CD4-positive, CD25-positive, alpha-beta regulatory T cell (primary cell): ENCODE measurements at regions not wholly inside any gene's neighbourhood (a gene's known extent, or its start where the extent isn't known, plus 50 kb on each side); places are given as distances from the start of the nearest gene placed in this dataset.

Experiments used
- ATAC-seq, 2 donors: fragments of 150-1000 bp; cut with Tn5 transposase; one replicate each; pipeline ENCODE4 v1.10.0; 2021; ENCODE audit warnings: low read depth in 2 of 2, moderate number of reproducible peaks in 2 of 2, moderate library complexity in 1 of 2
- DNase-seq, 3 donors: peaks; one replicate each; pipeline versions ENCODE4 v3.0.0 to v3.0.0-alpha.2; 2012 to 2022; ENCODE audit warnings: mixed read lengths in 1 of 3
- H3K27ac ChIP-seq: one replicate; pipeline ENCODE4 v1.7.0; 2013; ENCODE audit warnings: mild to moderate bottlenecking, low read length; ENCODE audit not compliant: insufficient read depth, poor library complexity, severe bottlenecking
- H3K27me3 ChIP-seq: one replicate; pipeline ENCODE4 v1.7.0; 2013; ENCODE audit warnings: low read length; ENCODE audit not compliant: control insufficient read depth, insufficient read depth
- H3K36me3 ChIP-seq: one replicate; pipeline ENCODE4 v1.7.0; 2013; ENCODE audit warnings: mild to moderate bottlenecking, low read length, moderate library complexity; ENCODE audit not compliant: control insufficient read depth, insufficient read depth
- H3K4me1 ChIP-seq: 2 replicates; pipeline ENCODE4 v1.7.0; 2013; ENCODE audit warnings: mild to moderate bottlenecking, low read length; ENCODE audit not compliant: insufficient read depth, control insufficient read depth, poor library complexity, severe bottlenecking
- H3K4me3 ChIP-seq: one replicate; pipeline ENCODE4 v1.7.0; 2013; ENCODE audit warnings: low read depth, mild to moderate bottlenecking, low read length, moderate library complexity
- H3K9me3 ChIP-seq, 2 experiments: 1 replicate in 1 of 2; 2 replicates in 1 of 2; pipeline ENCODE4 v1.7.0; 2013; ENCODE audit warnings: low read length in 2 of 2, mild to moderate bottlenecking in 1 of 2, moderate library complexity in 1 of 2; ENCODE audit not compliant: control insufficient read depth in 2 of 2
- H3K27ac Mint-ChIP-seq, 3 donors: one replicate each; pipeline ENCODE4 v1.8.0; 2020 to 2022; ENCODE audit warnings: mild to moderate bottlenecking in 3 of 3, mixed read lengths in 3 of 3, moderate library complexity in 2 of 3
- H3K27me3 Mint-ChIP-seq: one replicate; pipeline ENCODE4 v1.8.0; 2022; ENCODE audit warnings: mild to moderate bottlenecking, mixed read lengths
- H3K36me3 Mint-ChIP-seq: one replicate; pipeline ENCODE4 v1.8.0; 2020; ENCODE audit warnings: mixed read lengths
- H3K4me1 Mint-ChIP-seq, 4 donors: one replicate each; pipeline ENCODE4 v1.8.0; 2020 to 2022; ENCODE audit warnings: mixed read lengths in 4 of 4, mild to moderate bottlenecking in 1 of 4
- H3K4me3 Mint-ChIP-seq, 4 donors: one replicate each; pipeline ENCODE4 v1.8.0; 2020 to 2022; ENCODE audit warnings: mild to moderate bottlenecking in 4 of 4, mixed read lengths in 4 of 4, moderate library complexity in 3 of 4
- H3K9me3 Mint-ChIP-seq, 7 donors: one replicate each; pipeline ENCODE4 v1.8.0; 2020 to 2022; ENCODE audit warnings: mixed read lengths in 7 of 7, mild to moderate bottlenecking in 3 of 7, moderate library complexity in 2 of 7

DNA sequence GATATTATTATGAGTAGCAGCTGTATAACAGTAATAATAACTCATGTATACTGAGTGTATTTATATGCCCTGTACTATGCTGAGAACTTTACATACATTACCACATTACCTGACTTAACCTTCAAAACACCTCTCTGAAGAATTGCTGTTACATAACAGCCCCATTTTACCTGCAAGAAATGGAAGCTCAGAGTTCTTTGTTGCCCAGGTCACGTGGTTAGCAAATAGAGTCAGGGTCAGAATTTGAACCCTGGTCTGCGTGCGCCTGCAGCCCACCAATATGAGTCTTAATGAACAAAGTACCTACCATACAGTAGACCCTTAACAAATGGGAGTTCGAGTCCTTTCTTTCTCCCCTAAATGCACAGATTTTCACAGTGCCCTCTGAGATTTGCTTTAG lies 101.9 kb downstream of the MCFD2 start:
- no peaks in the 10 kb centered on the region for H3K4me1 Mint-ChIP-seq
- H3K27me3 ChIP-seq, result peaks cover 5% of the 10 kb centered on the region
- no peaks in the 10 kb centered on the region for H3K4me1 ChIP-seq
- DNase-seq, result no peak
- H3K36me3 Mint-ChIP-seq, result no peaks in the 10 kb centered on the region
- ATAC-seq, result no peak
- no peak overlapping the region for H3K4me3 Mint-ChIP-seq
- H3K27me3 Mint-ChIP-seq, result peaks cover 23% of the 10 kb centered on the region
- H3K9me3 ChIP-seq, result no peaks in the 10 kb centered on the region
- H3K4me3 ChIP-seq, result no peak overlapping the region
- H3K27ac ChIP-seq, result no peak overlapping the region
- H3K36me3 ChIP-seq, result no peaks in the 10 kb centered on the region
- H3K9me3 Mint-ChIP-seq, result peaks cover 0 to 6% (median 2%) of the 10 kb centered on the region in 7 donors
- H3K27ac Mint-ChIP-seq, result no peak overlapping the region

- Mint-ChIP-seq H3K9me3 (peaks cover 0 to 6% (median 2%) of the 10 kb centered on the region in 7 donors), H3K36me3 (no peaks in the 10 kb centered on the region), H3K27ac (no peak overlapping the region), H3K4me3 (no peak overlapping the region), H3K27me3 (peaks cover 24% of the 10 kb centered on the region), H3K4me1 (no peaks in the 10 kb centered on the region)
- Histone ChIP-seq H3K4me3 (no peak overlapping the region), H3K36me3 (no peaks in the 10 kb centered on the region), H3K4me1 (no peaks in the 10 kb centered on the region), H3K9me3 (no peaks in the 10 kb centered on the region), H3K27ac (no peak overlapping the region), H3K27me3 (peaks cover 5% of the 10 kb centered on the region)
- ATAC-seq (no peak), DNase-seq (no peak)
Observed at GRCh38 chr2:46813020-46813415, 102.6 kb downstream of the MCFD2 start.
